ENCODE measurements at regions not wholly inside any gene's neighbourhood (a gene's known extent, or its start where the extent isn't known, plus 50 kb on each side); places are given as distances from the start of the nearest gene placed in this dataset.

DNA sequence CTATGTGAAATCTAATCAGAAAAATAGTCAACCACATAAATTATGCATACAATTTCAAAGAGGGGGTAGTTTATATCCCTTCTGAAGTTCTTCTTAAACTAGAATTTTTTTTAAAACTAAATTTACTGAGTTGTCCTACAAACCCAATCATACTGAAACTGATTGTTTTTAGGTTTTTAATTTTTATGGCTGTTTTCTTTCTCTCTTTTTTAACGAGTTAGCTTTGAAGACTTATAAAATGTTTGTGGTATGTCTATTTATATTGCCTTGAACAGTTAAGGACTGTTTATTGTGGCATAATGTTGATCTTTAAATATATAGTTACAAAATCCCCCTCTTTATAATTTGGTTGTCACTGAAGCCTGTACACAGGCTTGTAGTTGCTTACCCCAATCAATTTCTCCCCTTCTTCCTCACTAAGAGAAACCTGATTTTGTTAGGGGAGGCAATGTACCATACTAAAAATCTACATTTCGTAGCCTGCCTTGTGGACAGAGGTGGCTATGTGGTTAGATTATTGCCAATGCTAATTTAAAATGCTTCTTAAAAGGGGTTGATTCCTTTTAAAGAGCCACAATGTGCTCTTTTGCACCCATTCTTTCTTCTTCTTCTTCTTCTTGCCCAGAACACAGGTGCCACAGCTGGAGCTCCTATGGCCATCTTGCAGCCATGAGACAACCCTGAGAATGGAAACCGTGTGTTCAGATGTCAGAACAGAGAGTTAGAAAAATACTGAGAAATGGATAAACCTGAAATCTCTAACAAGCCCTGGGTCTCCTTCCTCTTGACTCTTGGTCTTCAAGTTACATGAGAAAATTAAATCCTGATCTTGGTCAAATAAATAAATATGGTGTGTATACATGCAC, 102.7 kb upstream of the ZNF827 start:
- CTCF ChIA-PET, result no interaction called here
- H3K4me2 ChIP-seq, result no peak overlapping the region
- ATAC-seq (no peak), DNase-seq (ENCODE audit: low read depth in 1 of 2, low spot score in 1 of 2) (no peak), FAIRE-seq (no peak)
- no peaks in the 10 kb centered on the region for H3K9me3 ChIP-seq
- no peak for TF ChIP-seq CBX8 (IDR thresholded peaks at IDR 0.05)
- no peak for TF ChIP-seq CHD2 (IDR thresholded peaks at IDR 0.05; ENCODE audit: low read length, partially characterized antibody)
- TF ChIP-seq, protein P1, sequence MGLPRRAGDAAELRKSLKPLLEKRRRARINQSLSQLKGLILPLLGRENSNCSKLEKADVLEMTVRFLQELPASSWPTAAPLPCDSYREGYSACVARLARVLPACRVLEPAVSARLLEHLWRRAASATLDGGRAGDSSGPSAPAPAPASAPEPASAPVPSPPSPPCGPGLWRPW (IDR thresholded peaks at IDR 0.05), result no peak
- no peak for TF ChIP-seq GATA3 (IDR thresholded peaks at IDR 0.05; ENCODE audit: borderline replicate concordance)
- no peak for TF ChIP-seq HEYL (CRISPR knock-in tag; IDR thresholded peaks at IDR 0.05)
- TF ChIP-seq SMC3 (IDR thresholded peaks at IDR 0.05), result no peak
- no peak for TF ChIP-seq KDM5A (IDR thresholded peaks at IDR 0.05)
- TF ChIP-seq ZFP36 (IDR thresholded peaks at IDR 0.05; ENCODE audit: borderline replicate concordance, partially characterized antibody), result no peak
- TF ChIP-seq, protein P2, sequence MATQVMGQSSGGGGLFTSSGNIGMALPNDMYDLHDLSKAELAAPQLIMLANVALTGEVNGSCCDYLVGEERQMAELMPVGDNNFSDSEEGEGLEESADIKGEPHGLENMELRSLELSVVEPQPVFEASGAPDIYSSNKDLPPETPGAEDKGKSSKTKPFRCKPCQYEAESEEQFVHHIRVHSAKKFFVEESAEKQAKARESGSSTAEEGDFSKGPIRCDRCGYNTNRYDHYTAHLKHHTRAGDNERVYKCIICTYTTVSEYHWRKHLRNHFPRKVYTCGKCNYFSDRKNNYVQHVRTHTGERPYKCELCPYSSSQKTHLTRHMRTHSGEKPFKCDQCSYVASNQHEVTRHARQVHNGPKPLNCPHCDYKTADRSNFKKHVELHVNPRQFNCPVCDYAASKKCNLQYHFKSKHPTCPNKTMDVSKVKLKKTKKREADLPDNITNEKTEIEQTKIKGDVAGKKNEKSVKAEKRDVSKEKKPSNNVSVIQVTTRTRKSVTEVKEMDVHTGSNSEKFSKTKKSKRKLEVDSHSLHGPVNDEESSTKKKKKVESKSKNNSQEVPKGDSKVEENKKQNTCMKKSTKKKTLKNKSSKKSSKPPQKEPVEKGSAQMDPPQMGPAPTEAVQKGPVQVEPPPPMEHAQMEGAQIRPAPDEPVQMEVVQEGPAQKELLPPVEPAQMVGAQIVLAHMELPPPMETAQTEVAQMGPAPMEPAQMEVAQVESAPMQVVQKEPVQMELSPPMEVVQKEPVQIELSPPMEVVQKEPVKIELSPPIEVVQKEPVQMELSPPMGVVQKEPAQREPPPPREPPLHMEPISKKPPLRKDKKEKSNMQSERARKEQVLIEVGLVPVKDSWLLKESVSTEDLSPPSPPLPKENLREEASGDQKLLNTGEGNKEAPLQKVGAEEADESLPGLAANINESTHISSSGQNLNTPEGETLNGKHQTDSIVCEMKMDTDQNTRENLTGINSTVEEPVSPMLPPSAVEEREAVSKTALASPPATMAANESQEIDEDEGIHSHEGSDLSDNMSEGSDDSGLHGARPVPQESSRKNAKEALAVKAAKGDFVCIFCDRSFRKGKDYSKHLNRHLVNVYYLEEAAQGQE (IDR thresholded peaks at IDR 0.05), result no peak
- TF ChIP-seq CBX2 (IDR thresholded peaks at IDR 0.05; ENCODE audit: borderline replicate concordance, low read depth), result no peak
- no peak for TF ChIP-seq NFE2L2 (conservative IDR thresholded peaks at IDR 0.05; ENCODE audit: low read length)
- 8% methylated on average over 3 of the region's 3 CpGs for WGBS (ENCODE audit: missing lambda C conversion rate)
- no peak overlapping the region for H3K4me3 ChIP-seq
- H3K27ac ChIP-seq, result no peak overlapping the region
- POLR2A ChIA-PET, result no interaction called here
- no peaks in the 10 kb centered on the region for H3K4me1 ChIP-seq

DNA sequence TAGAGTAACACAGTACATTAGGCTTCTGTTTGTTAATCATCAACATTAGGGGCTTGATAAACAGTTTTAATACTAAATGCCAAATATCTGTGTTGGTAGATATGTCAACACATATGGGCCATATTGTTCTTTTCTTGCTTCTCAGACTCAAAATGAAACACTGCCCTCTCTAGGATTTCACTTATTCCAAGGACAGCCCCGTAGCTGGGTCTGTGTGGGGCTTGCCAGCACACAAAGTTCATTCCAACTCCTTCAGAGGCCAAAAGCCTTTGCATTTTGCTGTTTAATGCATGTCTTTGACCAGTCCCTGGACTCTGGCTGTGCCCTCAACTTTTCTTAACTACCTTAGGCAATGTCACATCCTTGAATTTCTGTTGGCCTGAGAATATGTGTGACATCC, 102.0 kb upstream of the ZNF827 start:
- 5% methylated on average over 1 of the region's 1 CpG for WGBS (ENCODE audit: missing lambda C conversion rate)
- H3K9me3 ChIP-seq, result no peaks in the 10 kb centered on the region
- no peak overlapping the region for H3K4me3 ChIP-seq
- no peaks in the 10 kb centered on the region for H3K4me1 ChIP-seq
- TF ChIP-seq BHLHE40 (IDR thresholded peaks at IDR 0.05; ENCODE audit: low read depth, low read length) (no peak), POLR2A (IDR thresholded peaks at IDR 0.05; ENCODE audit: low read length) (no peak), POLR2AphosphoS2 (conservative IDR thresholded peaks at IDR 0.05; ENCODE audit: low read length) (no peak), HOXA7 (CRISPR knock-in tag; IDR thresholded peaks at IDR 0.05) (no peak), RAD21 (conservative IDR thresholded peaks at IDR 0.05 in 1 of 2, IDR thresholded peaks at IDR 0.05 in 1 of 2) (0 out of 5 replicates have a peak, but pooled peaks of 1 of the 2 experiments have one; percentile 11)
- TF ChIP-seq, protein P3, sequence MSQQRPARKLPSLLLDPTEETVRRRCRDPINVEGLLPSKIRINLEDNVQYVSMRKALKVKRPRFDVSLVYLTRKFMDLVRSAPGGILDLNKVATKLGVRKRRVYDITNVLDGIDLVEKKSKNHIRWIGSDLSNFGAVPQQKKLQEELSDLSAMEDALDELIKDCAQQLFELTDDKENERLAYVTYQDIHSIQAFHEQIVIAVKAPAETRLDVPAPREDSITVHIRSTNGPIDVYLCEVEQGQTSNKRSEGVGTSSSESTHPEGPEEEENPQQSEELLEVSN (IDR thresholded peaks at IDR 0.05; ENCODE audit: borderline replicate concordance, low read depth), result no peak
- ChIA-PET CTCF (no interaction called here), POLR2A (no interaction called here)
- no peak overlapping the region for H3K4me2 ChIP-seq
- FAIRE-seq (no peak), ATAC-seq (no peak), DNase-seq (ENCODE audit: low read depth in 1 of 2, low spot score in 1 of 2) (no peak)
- H3K27ac ChIP-seq, result no peak overlapping the region

DNA sequence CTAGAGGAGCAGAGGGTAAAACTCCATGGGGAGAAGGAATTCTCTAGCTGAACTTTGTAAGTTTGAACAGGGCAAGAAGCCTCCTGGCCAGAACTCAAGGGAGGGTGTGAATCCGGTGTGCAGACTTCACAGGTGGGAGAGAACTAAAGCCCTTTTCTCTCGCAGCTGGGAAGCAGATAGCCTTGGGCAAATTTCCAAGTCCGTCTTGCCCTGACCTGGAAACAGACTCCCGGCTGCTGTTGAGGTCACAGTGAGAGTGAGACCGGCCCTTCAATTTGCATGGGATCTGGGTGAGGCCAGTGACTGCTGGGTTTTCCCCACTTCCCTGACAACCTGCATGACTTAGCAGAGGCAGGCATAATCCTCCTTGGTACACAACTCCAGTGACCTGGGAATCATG, 94.5 kb upstream of the ZNF827 start:
- Histone ChIP-seq H3K4me1 (no peaks in the 10 kb centered on the region; the same call in 2 of the 3 replicates), H3K4me2 (no peak overlapping the region), H3K4me3 (no peak overlapping the region), H3K9me3 (no peaks in the 10 kb centered on the region), H3K27ac (no peak overlapping the region)
- no peak for ATAC-seq
- 25% methylated on average over 2 of the region's 5 CpGs for WGBS (ENCODE audit: missing lambda C conversion rate)
- POLR2A ChIA-PET, result no interaction called here
- no peak for DNase-seq (ENCODE audit: low read depth in 1 of 2, low spot score in 1 of 2)
- CTCF ChIA-PET, result no interaction called here
- FAIRE-seq, result no peak
- TF ChIP-seq, protein P4, sequence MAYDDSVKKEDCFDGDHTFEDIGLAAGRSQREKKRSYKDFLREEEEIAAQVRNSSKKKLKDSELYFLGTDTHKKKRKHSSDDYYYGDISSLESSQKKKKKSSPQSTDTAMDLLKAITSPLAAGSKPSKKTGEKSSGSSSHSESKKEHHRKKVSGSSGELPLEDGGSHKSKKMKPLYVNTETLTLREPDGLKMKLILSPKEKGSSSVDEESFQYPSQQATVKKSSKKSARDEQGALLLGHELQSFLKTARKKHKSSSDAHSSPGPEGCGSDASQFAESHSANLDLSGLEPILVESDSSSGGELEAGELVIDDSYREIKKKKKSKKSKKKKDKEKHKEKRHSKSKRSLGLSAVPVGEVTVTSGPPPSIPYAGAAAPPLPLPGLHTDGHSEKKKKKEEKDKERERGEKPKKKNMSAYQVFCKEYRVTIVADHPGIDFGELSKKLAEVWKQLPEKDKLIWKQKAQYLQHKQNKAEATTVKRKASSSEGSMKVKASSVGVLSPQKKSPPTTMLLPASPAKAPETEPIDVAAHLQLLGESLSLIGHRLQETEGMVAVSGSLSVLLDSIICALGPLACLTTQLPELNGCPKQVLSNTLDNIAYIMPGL (CRISPR knock-in tag; IDR thresholded peaks at IDR 0.05; ENCODE audit: borderline replicate concordance), result no peak
- TF ChIP-seq, protein P5, sequence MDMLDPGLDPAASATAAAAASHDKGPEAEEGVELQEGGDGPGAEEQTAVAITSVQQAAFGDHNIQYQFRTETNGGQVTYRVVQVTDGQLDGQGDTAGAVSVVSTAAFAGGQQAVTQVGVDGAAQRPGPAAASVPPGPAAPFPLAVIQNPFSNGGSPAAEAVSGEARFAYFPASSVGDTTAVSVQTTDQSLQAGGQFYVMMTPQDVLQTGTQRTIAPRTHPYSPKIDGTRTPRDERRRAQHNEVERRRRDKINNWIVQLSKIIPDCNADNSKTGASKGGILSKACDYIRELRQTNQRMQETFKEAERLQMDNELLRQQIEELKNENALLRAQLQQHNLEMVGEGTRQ (IDR thresholded peaks at IDR 0.05), result no peak
- no peak for TF ChIP-seq RFX5 (IDR thresholded peaks at IDR 0.05)
- no peak for TF ChIP-seq RCOR1 (IDR thresholded peaks at IDR 0.05; ENCODE audit: low read depth, low read length)
- TF ChIP-seq PHF8 (IDR thresholded peaks at IDR 0.05; ENCODE audit: borderline replicate concordance, low read depth), result no peak
- no peak for TF ChIP-seq BHLHE40 (IDR thresholded peaks at IDR 0.05; ENCODE audit: low read depth, low read length)
- no peak for TF ChIP-seq NFE2L2 (conservative IDR thresholded peaks at IDR 0.05; ENCODE audit: low read length)
- TF ChIP-seq, protein P2 (IDR thresholded peaks at IDR 0.05), result no peak

Measured in A549 (cell line).